Liver (tissue), 8 donors: ENCODE measurements at regions not wholly inside any gene's neighbourhood (a gene's known extent, or its start where the extent isn't known, plus 50 kb on each side); places are given as distances from the start of the nearest gene placed in this dataset.
A peak's percentile ranks its signal among the peaks of the same experiment; 100 is the strongest.

ENCODE experiments used
- DNase-seq: peaks from one replicate; pipeline ENCODE4 v3.0.0-alpha.2; 2017; ENCODE audit warnings: low spot score
- H3K27ac ChIP-seq, 2 donors: one replicate each; pipeline ENCODE4 v1.7.0; 2013; ENCODE audit warnings: inconsistent platforms in 2 of 2, low read length in 2 of 2, control low read depth in 1 of 2, low read depth in 1 of 2, mild to moderate bottlenecking in 1 of 2
- H3K27me3 ChIP-seq, 4 donors: one replicate each; pipeline versions ENCODE4 v1.6.1 to v1.7.0; 2013; ENCODE audit warnings: low read length in 3 of 4, inconsistent platforms in 1 of 4, mild to moderate bottlenecking in 1 of 4, moderate library complexity in 1 of 4; ENCODE audit not compliant: control insufficient read depth in 4 of 4, insufficient read depth in 4 of 4
- H3K36me3 ChIP-seq, 4 donors: one replicate each; pipeline versions ENCODE4 v1.6.1 to v1.7.0; 2013; ENCODE audit warnings: low read length in 3 of 4, mild to moderate bottlenecking in 3 of 4, low read depth in 1 of 4, moderate library complexity in 1 of 4; ENCODE audit not compliant: control insufficient read depth in 4 of 4, insufficient read depth in 3 of 4
- H3K4me1 ChIP-seq, 4 donors: one replicate each; pipeline versions ENCODE4 v1.6.1 to v1.7.0; 2013; ENCODE audit warnings: low read length in 3 of 4, mild to moderate bottlenecking in 3 of 4, moderate library complexity in 1 of 4; ENCODE audit not compliant: control insufficient read depth in 4 of 4, insufficient read depth in 4 of 4
- H3K4me3 ChIP-seq, 3 donors: one replicate each; pipeline versions ENCODE4 v1.6.1 to v1.7.0; 2013; ENCODE audit warnings: low read length in 3 of 3, control low read depth in 1 of 3, low read depth in 1 of 3, mild to moderate bottlenecking in 1 of 3
- H3K9ac ChIP-seq, 2 donors: one replicate each; pipeline ENCODE4 v1.7.0; 2013; ENCODE audit warnings: low read length in 2 of 2, mild to moderate bottlenecking in 2 of 2, moderate library complexity in 2 of 2, control low read depth in 1 of 2, low read depth in 1 of 2
- H3K9me3 ChIP-seq, 4 donors: one replicate each; pipeline versions ENCODE4 v1.6.1 to v1.7.0; 2013; ENCODE audit warnings: low read length in 3 of 4; ENCODE audit not compliant: control insufficient read depth in 4 of 4
- ATF3 ChIP-seq: IDR thresholded peaks from 2 replicates; pipeline ENCODE4 v1.6.1; 2016; ENCODE audit warnings: antibody characterized with exemption
- CTCF ChIP-seq: fragments of 150-350 bp; IDR thresholded peaks from 2 replicates; pipeline ENCODE4 v1.5.1; 2017; ENCODE audit warnings: improper control_type of control experiment, low read depth, low read length; ENCODE audit not compliant: missing input control
- FOXA2 ChIP-seq: IDR thresholded peaks from 2 replicates; pipeline ENCODE4 v1.6.1; 2016; ENCODE audit warnings: antibody characterized with exemption
- RAD21 ChIP-seq, 2 donors: IDR thresholded peaks; 2 replicates each; pipeline ENCODE4 v1.6.1; 2016; ENCODE audit warnings: antibody characterized with exemption in 2 of 2, mild to moderate bottlenecking in 2 of 2
- REST ChIP-seq: IDR thresholded peaks from 2 replicates; pipeline ENCODE4 v1.6.1; 2016; ENCODE audit warnings: antibody characterized with exemption, mild to moderate bottlenecking
- YY1 ChIP-seq: IDR thresholded peaks from 2 replicates; pipeline ENCODE4 v1.6.1; 2016; ENCODE audit warnings: antibody characterized with exemption, mild to moderate bottlenecking
- ZBTB33 ChIP-seq: IDR thresholded peaks from 2 replicates; pipeline ENCODE4 v1.6.1; 2016; ENCODE audit warnings: antibody characterized with exemption
- WGBS: extraction: QIAGEN DNeasy Blood & Tissue Kit; methylation state at CpG from one replicate; pipeline ENCODE4 v1.1.7; 2013; 5-methylcytosine and 5-hydroxymethylcytosine counted together
- donor health status: healthy.
- donor health status: healthy.
- donor health status: healthy.
- donor health status: healthy.
- donor health status: healthy.

- Histone ChIP-seq H3K4me3 (no peak overlapping the region), H3K36me3 (no peaks in the 10 kb centered on the region), H3K9me3 (peaks cover 0 to 3% (median 0%) of the 10 kb centered on the region in 4 donors), H3K27me3 (no peaks in the 10 kb centered on the region), H3K4me1 (no peaks in the 10 kb centered on the region), H3K9ac (no peak overlapping the region), H3K27ac (no peak overlapping the region)
- TF ChIP-seq FOXA2 (no peak), CTCF (no peak)
- WGBS, result 76% methylated on average over 1 of the region's 1 CpG
- no peak for DNase-seq
Measured at GRCh38 chr4:17120761-17121160, 222.3 kb upstream of the LDB2 start.

GRCh38 chr4:17117746-17118145 is 219.3 kb upstream of the LDB2 start:
- no peak for DNase-seq
- no peak for TF ChIP-seq ATF3
- Histone ChIP-seq H3K9ac (no peak overlapping the region), H3K4me3 (no peak overlapping the region), H3K27me3 (no peaks in the 10 kb centered on the region), H3K27ac (no peak overlapping the region), H3K4me1 (no peaks in the 10 kb centered on the region), H3K36me3 (no peaks in the 10 kb centered on the region), H3K9me3 (peaks cover 0 to 3% (median 0%) of the 10 kb centered on the region in 4 donors)
- WGBS, result 89% methylated on average over 4 of the region's 4 CpGs

GRCh38 chr4:17115583-17115982 is 217.1 kb upstream of the LDB2 start:
- H3K9me3 ChIP-seq, result no peaks in the 10 kb centered on the region
- TF ChIP-seq ZBTB33, result no peak
- no peak overlapping the region for H3K4me3 ChIP-seq
- H3K36me3 ChIP-seq, result no peaks in the 10 kb centered on the region
- WGBS, result 64% methylated on average over 5 of the region's 5 CpGs
- H3K27ac ChIP-seq, result no peak overlapping the region
- no peaks in the 10 kb centered on the region for H3K4me1 ChIP-seq
- H3K9ac ChIP-seq, result no peak overlapping the region
- DNase-seq, result no peak
- H3K27me3 ChIP-seq, result no peaks in the 10 kb centered on the region

- DNase-seq, result no peak
Measured at GRCh38 chr4:17112292-17112659, 213.8 kb upstream of the LDB2 start.

More at GRCh38 chr4:17112292-17112659, 213.8 kb upstream of the LDB2 start:
- Histone ChIP-seq H3K36me3 (no peaks in the 10 kb centered on the region), H3K9me3 (no peaks in the 10 kb centered on the region), H3K27ac (no peak overlapping the region), H3K27me3 (no peaks in the 10 kb centered on the region), H3K4me1 (no peaks in the 10 kb centered on the region), H3K9ac (no peak overlapping the region), H3K4me3 (no peak overlapping the region)
- WGBS, result 32% methylated on average over 4 of the region's 4 CpGs
- TF ChIP-seq RAD21 (IDR thresholded peaks at IDR 0.05), result peak; percentile 18 to 50
- no peak for TF ChIP-seq YY1
- TF ChIP-seq REST, result no peak
